Liver (tissue), 8 donors: ENCODE measurements at regions not wholly inside any gene's neighbourhood (a gene's known extent, or its start where the extent isn't known, plus 50 kb on each side); places are given as distances from the start of the nearest gene placed in this dataset. TPM values are rescaled to one million over a fixed set of nuclear protein-coding genes. Genes with fewer than 3 reads are reported as not detected.

Source experiments
- DNase-seq: peaks from one replicate; pipeline ENCODE4 v3.0.0-alpha.2; 2017; ENCODE audit warnings: low spot score
- H3K27ac ChIP-seq, 2 donors: one replicate each; pipeline ENCODE4 v1.7.0; 2013; ENCODE audit warnings: inconsistent platforms in 2 of 2, low read length in 2 of 2, control low read depth in 1 of 2, low read depth in 1 of 2, mild to moderate bottlenecking in 1 of 2
- H3K27me3 ChIP-seq, 4 donors: one replicate each; pipeline versions ENCODE4 v1.6.1 to v1.7.0; 2013; ENCODE audit warnings: low read length in 3 of 4, inconsistent platforms in 1 of 4, mild to moderate bottlenecking in 1 of 4, moderate library complexity in 1 of 4; ENCODE audit not compliant: control insufficient read depth in 4 of 4, insufficient read depth in 4 of 4
- H3K36me3 ChIP-seq, 4 donors: one replicate each; pipeline versions ENCODE4 v1.6.1 to v1.7.0; 2013; ENCODE audit warnings: low read length in 3 of 4, mild to moderate bottlenecking in 3 of 4, low read depth in 1 of 4, moderate library complexity in 1 of 4; ENCODE audit not compliant: control insufficient read depth in 4 of 4, insufficient read depth in 3 of 4
- H3K4me1 ChIP-seq, 4 donors: one replicate each; pipeline versions ENCODE4 v1.6.1 to v1.7.0; 2013; ENCODE audit warnings: low read length in 3 of 4, mild to moderate bottlenecking in 3 of 4, moderate library complexity in 1 of 4; ENCODE audit not compliant: control insufficient read depth in 4 of 4, insufficient read depth in 4 of 4
- H3K4me3 ChIP-seq, 3 donors: one replicate each; pipeline versions ENCODE4 v1.6.1 to v1.7.0; 2013; ENCODE audit warnings: low read length in 3 of 3, control low read depth in 1 of 3, low read depth in 1 of 3, mild to moderate bottlenecking in 1 of 3
- H3K9ac ChIP-seq, 2 donors: one replicate each; pipeline ENCODE4 v1.7.0; 2013; ENCODE audit warnings: low read length in 2 of 2, mild to moderate bottlenecking in 2 of 2, moderate library complexity in 2 of 2, control low read depth in 1 of 2, low read depth in 1 of 2
- H3K9me3 ChIP-seq, 4 donors: one replicate each; pipeline versions ENCODE4 v1.6.1 to v1.7.0; 2013; ENCODE audit warnings: low read length in 3 of 4; ENCODE audit not compliant: control insufficient read depth in 4 of 4
- EGR1 ChIP-seq, 2 donors: IDR thresholded peaks; 2 replicates each; pipeline ENCODE4 v1.6.1; 2016 to 2018; ENCODE audit warnings: antibody characterized with exemption in 2 of 2, low read depth in 2 of 2
- FOXA1 ChIP-seq: IDR thresholded peaks from 2 replicates; pipeline ENCODE4 v1.6.1; 2016; ENCODE audit warnings: antibody characterized with exemption
- HNF4A ChIP-seq, 2 donors: conservative IDR thresholded peaks; 2 replicates each; pipeline ENCODE4 v1.6.1; 2016; ENCODE audit warnings: antibody characterized with exemption in 2 of 2, mild to moderate bottlenecking in 2 of 2
- JUND ChIP-seq, 2 donors: IDR thresholded peaks; 2 replicates each; pipeline ENCODE4 v1.6.1; 2016; ENCODE audit warnings: antibody characterized with exemption in 2 of 2
- NR2F2 ChIP-seq: IDR thresholded peaks from 2 replicates; pipeline ENCODE4 v1.6.1; 2016; ENCODE audit warnings: antibody characterized with exemption
- RAD21 ChIP-seq, 2 donors: IDR thresholded peaks; 2 replicates each; pipeline ENCODE4 v1.6.1; 2016; ENCODE audit warnings: antibody characterized with exemption in 2 of 2, mild to moderate bottlenecking in 2 of 2
- RXRA ChIP-seq, 2 donors: IDR thresholded peaks; 2 replicates each; pipeline ENCODE4 v1.6.1; 2017 to 2018; ENCODE audit warnings: antibody characterized with exemption in 2 of 2, mild to moderate bottlenecking in 1 of 2
- TAF1 ChIP-seq: conservative IDR thresholded peaks from 2 replicates; pipeline ENCODE4 v1.6.1; 2016; ENCODE audit warnings: antibody characterized with exemption, mild to moderate bottlenecking
- YY1 ChIP-seq: IDR thresholded peaks from 2 replicates; pipeline ENCODE4 v1.6.1; 2016; ENCODE audit warnings: antibody characterized with exemption, mild to moderate bottlenecking
- WGBS: extraction: QIAGEN DNeasy Blood & Tissue Kit; methylation state at CpG from one replicate; pipeline ENCODE4 v1.1.7; 2013; 5-methylcytosine and 5-hydroxymethylcytosine counted together
- small RNA-seq: library from RNA; depleted of rRNA; stranded (forward); fragments of <200 nt; gene quantifications from one replicate; pipeline ENCODE3, GENCODE V24; 2014
- donor health status: healthy.
- donor health status: healthy.
- donor health status: healthy.
- donor health status: healthy.

DNA sequence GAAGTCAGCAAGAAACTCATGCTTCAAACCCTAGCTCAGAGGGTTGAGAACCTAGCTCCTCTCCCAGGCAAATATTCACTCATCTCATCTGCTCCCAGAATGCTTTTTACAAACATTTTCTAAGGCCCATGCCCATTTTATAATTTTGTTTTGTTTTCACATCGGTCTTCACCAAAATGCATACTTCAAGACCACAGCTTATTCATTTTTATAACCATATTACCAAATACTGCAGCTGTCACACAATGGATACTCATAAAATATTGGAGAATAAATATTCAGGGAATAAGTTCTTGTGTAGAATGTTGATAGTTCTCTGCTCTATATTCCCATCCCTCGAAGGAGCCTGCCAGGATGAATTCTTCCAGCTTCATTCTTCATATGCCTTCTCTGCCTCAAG is 50.8 kb upstream of the HOXC13 start:
- no peak overlapping the region for H3K9ac ChIP-seq
- no peak for DNase-seq
- peaks cover 0 to 10% (median 0%) of the 10 kb centered on the region in 4 donors for H3K27me3 ChIP-seq
- no peak overlapping the region for H3K27ac ChIP-seq
- TF ChIP-seq EGR1 (IDR thresholded peaks at IDR 0.05; ENCODE audit: low read depth in 2 of 2): no peak
- no peak for TF ChIP-seq RXRA (IDR thresholded peaks at IDR 0.05)
- TF ChIP-seq HNF4A (conservative IDR thresholded peaks at IDR 0.05): no peak
- TF ChIP-seq TAF1: no peak
- TF ChIP-seq YY1: no peak
- TF ChIP-seq JUND (IDR thresholded peaks at IDR 0.05): no peak
- no peak for TF ChIP-seq RAD21 (IDR thresholded peaks at IDR 0.05)
- TF ChIP-seq FOXA1: no peak
- TF ChIP-seq NR2F2: no peak
- H3K36me3 ChIP-seq: no peaks in the 10 kb centered on the region
- H3K4me1 ChIP-seq: no peaks in the 10 kb centered on the region
- H3K4me3 ChIP-seq: no peak overlapping the region
- 85% methylated on average over 2 of the region's 2 CpGs for WGBS
- no peaks in the 10 kb centered on the region for H3K9me3 ChIP-seq

Small RNA genes lying in the stretch of these regions (small RNA-seq; reads per million reads assigned to genes)
- gene RN7SKP289: not detected
